ENCODE measurements at regions not wholly inside any gene's neighbourhood (a gene's known extent, or its start where the extent isn't known, plus 50 kb on each side); places are given as distances from the start of the nearest gene placed in this dataset.
A peak's percentile ranks its signal among the peaks of the same experiment; 100 is the strongest.

DNA sequence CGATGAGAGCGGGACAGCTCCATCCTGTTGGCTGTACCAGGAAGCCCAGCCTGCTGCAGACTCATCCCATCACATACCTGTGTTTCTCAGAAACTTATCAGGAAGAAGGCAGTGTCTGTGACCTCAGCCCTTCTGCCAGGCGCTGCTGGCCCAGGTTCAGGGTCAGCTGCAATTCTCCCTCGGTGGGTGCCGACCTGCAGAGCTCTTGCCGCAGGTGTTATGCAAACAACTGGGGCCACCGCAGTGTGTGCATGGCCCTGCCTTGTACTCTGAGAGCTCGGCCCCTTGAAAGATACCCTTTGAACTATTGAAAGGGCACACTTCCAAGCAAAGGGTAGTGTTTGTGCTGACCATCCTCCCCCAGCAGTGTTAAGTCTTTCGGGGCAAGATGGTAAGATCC is 322.2 kb upstream of the DIO3 start (continued):
- TF ChIP-seq CHD4 (IDR thresholded peaks at IDR 0.05; ENCODE audit: borderline replicate concordance, low read length) (no peak), PLRG1 (conservative IDR thresholded peaks at IDR 0.05) (no peak), NR2F6 (IDR thresholded peaks at IDR 0.05) (peak; percentile 87), NR2F6 (CRISPR knock-in tag; IDR thresholded peaks at IDR 0.05) (peak; percentile 92), ZFP36L1 (CRISPR knock-in tag; IDR thresholded peaks at IDR 0.05) (peak; percentile 46; the same call in 1 of the 2 replicates), PAF1 (CRISPR knock-in tag; IDR thresholded peaks at IDR 0.05) (no peak), ZNF567 (CRISPR knock-in tag; IDR thresholded peaks at IDR 0.05; ENCODE audit: borderline replicate concordance) (0 out of 2 replicates have a peak, but pooled peaks have one; percentile 37), ZNF644 (CRISPR knock-in tag; IDR thresholded peaks at IDR 0.05; ENCODE audit: low read depth) (peak; percentile 67; the same call in 1 of the 2 replicates), MTA3 (CRISPR knock-in tag; IDR thresholded peaks at IDR 0.05) (no peak), ZNF614 (CRISPR knock-in tag; IDR thresholded peaks at IDR 0.05; ENCODE audit: borderline replicate concordance) (0 out of 2 replicates have a peak, but pooled peaks have one; percentile 58), NR2F2 (IDR thresholded peaks at IDR 0.05; ENCODE audit: borderline replicate concordance, low read depth) (peak; percentile 86), SOX5 (CRISPR knock-in tag; IDR thresholded peaks at IDR 0.05; ENCODE audit: borderline replicate concordance) (peak; percentile 58; the same call in 1 of the 2 replicates), FOXK2 (IDR thresholded peaks at IDR 0.05) (no peak), ZNF598 (CRISPR knock-in tag; IDR thresholded peaks at IDR 0.05; ENCODE audit: borderline replicate concordance) (no peak), HOXA9 (CRISPR knock-in tag; IDR thresholded peaks at IDR 0.05; ENCODE audit: borderline replicate concordance) (no peak), GABPB1 (CRISPR knock-in tag; IDR thresholded peaks at IDR 0.05) (peak; percentile 57), KLF6 (CRISPR knock-in tag; IDR thresholded peaks at IDR 0.05) (0 out of 2 replicates have a peak, but pooled peaks have one; percentile 50), NR1H2 (CRISPR knock-in tag; IDR thresholded peaks at IDR 0.05; ENCODE audit: borderline replicate concordance, low read depth) (no peak), FOXK1 (CRISPR knock-in tag; IDR thresholded peaks at IDR 0.05; ENCODE audit: borderline replicate concordance, low read depth) (peak; percentile 59; the same call in 1 of the 2 replicates), JUN (CRISPR knock-in tag; IDR thresholded peaks at IDR 0.05) (0 out of 2 replicates have a peak, but pooled peaks have one; percentile 43), XRCC5 (optimal IDR thresholded peaks at IDR 0.05; ENCODE audit: low read length) (no peak), YEATS2 (CRISPR knock-in tag; IDR thresholded peaks at IDR 0.05; ENCODE audit: borderline replicate concordance) (no peak), HDAC6 (IDR thresholded peaks at IDR 0.05; ENCODE audit: low read depth, low read length) (no peak), CENPX (CRISPR knock-in tag; IDR thresholded peaks at IDR 0.05) (no peak), NPAS2 (CRISPR knock-in tag; IDR thresholded peaks at IDR 0.05; ENCODE audit: borderline replicate concordance) (no peak), HNF4G (IDR thresholded peaks at IDR 0.05; ENCODE audit: borderline replicate concordance, low read depth, low read length) (peak; percentile 62; the same call in 1 of the 2 replicates), HNF4G (CRISPR knock-in tag; IDR thresholded peaks at IDR 0.05; ENCODE audit: borderline replicate concordance, low read depth) (peak; percentile 85), FOXC1 (CRISPR knock-in tag; IDR thresholded peaks at IDR 0.05; ENCODE audit: borderline replicate concordance) (no peak), SPEN (CRISPR knock-in tag; IDR thresholded peaks at IDR 0.05; ENCODE audit: low read depth) (no peak), ZNF652 (CRISPR knock-in tag; IDR thresholded peaks at IDR 0.05; ENCODE audit: borderline replicate concordance, low read depth) (no peak), NR2C2 (CRISPR knock-in tag; IDR thresholded peaks at IDR 0.05; ENCODE audit: borderline replicate concordance) (peak; percentile 82; the same call in 1 of the 2 replicates), ZNF10 (CRISPR knock-in tag; IDR thresholded peaks at IDR 0.05; ENCODE audit: borderline replicate concordance, low read depth) (no peak)
- TF ChIP-seq, protein P1, sequence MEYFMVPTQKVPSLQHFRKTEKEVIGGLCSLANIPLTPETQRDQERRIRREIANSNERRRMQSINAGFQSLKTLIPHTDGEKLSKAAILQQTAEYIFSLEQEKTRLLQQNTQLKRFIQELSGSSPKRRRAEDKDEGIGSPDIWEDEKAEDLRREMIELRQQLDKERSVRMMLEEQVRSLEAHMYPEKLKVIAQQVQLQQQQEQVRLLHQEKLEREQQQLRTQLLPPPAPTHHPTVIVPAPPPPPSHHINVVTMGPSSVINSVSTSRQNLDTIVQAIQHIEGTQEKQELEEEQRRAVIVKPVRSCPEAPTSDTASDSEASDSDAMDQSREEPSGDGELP (IDR thresholded peaks at IDR 0.05; ENCODE audit: borderline replicate concordance, low read depth): peak; percentile 18; the same call in 1 of the 2 replicates
- TF ChIP-seq, protein P2, sequence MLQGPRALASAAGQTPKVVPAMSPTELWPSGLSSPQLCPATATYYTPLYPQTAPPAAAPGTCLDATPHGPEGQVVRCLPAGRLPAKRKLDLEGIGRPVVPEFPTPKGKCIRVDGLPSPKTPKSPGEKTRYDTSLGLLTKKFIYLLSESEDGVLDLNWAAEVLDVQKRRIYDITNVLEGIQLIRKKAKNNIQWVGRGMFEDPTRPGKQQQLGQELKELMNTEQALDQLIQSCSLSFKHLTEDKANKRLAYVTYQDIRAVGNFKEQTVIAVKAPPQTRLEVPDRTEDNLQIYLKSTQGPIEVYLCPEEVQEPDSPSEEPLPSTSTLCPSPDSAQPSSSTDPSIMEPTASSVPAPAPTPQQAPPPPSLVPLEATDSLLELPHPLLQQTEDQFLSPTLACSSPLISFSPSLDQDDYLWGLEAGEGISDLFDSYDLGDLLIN (CRISPR knock-in tag; IDR thresholded peaks at IDR 0.05; ENCODE audit: borderline replicate concordance): no peak
